AG10803 (cell line): ENCODE measurements at regions not wholly inside any gene's neighbourhood (a gene's known extent, or its start where the extent isn't known, plus 50 kb on each side); places are given as distances from the start of the nearest gene placed in this dataset.

Experiments used
- DNase-seq: peaks from one replicate; pipeline ENCODE4 v3.0.0; 2010; ENCODE audit warnings: low read depth
- H3K4me3 ChIP-seq: 2 replicates; pipeline ENCODE4 v1.5.1; 2011; ENCODE audit warnings: mild to moderate bottlenecking, low read length, control low read depth
- TF ChIP-seq, protein P1 (sequence below): conservative IDR thresholded peaks from 2 replicates; pipeline ENCODE4 v1.5.1; 2011; ENCODE audit warnings: mild to moderate bottlenecking, low read length, control low read depth, inconsistent platforms

DNA sequence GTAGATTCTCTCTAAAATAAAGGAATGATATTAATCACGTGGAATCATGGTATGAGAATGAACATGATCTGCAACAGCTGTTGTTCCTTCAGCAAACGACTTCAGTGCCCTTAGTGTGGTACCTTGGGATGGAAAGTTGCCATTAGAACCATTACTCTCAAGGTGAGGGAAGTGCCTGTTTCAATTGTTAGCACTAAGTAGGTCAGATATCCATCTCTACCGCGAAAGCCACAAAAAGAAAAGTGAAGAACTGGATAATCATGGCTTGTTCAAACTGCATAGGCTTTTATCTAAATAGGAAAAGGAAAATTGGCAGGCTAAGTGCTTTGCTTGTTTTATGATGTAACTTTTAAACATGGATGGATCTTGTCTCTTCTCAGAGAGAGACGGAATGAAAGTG is 380.7 kb downstream of the MRPS30 start:
- no peak for DNase-seq
- no peak overlapping the region for H3K4me3 ChIP-seq
- TF ChIP-seq, protein P1, sequence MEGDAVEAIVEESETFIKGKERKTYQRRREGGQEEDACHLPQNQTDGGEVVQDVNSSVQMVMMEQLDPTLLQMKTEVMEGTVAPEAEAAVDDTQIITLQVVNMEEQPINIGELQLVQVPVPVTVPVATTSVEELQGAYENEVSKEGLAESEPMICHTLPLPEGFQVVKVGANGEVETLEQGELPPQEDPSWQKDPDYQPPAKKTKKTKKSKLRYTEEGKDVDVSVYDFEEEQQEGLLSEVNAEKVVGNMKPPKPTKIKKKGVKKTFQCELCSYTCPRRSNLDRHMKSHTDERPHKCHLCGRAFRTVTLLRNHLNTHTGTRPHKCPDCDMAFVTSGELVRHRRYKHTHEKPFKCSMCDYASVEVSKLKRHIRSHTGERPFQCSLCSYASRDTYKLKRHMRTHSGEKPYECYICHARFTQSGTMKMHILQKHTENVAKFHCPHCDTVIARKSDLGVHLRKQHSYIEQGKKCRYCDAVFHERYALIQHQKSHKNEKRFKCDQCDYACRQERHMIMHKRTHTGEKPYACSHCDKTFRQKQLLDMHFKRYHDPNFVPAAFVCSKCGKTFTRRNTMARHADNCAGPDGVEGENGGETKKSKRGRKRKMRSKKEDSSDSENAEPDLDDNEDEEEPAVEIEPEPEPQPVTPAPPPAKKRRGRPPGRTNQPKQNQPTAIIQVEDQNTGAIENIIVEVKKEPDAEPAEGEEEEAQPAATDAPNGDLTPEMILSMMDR = no peak

DNA sequence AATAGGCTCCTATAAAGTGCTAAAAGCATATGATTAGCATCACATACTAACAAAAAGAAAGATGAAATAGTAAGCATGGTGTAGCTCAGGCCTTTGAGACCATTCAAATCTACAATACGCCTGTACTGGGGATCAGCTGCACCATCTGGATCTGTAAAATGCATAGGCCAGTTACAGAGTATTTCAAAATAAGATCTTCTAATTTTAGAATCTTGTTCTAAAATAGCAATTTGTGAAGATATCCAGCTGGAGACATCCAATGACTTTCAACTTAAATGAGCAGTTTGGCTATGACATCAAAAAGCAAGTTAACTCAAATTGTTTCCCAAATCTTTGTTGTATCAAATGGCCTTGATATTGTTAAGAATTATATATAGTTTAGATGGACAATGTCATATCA is 386.3 kb downstream of the MRPS30 start:
- TF ChIP-seq, protein P1 = no peak

More for the DNA sequence above, 386.3 kb downstream of the MRPS30 start:
- no peak for DNase-seq
- no peak overlapping the region for H3K4me3 ChIP-seq
